NCI-H2227 treated with DMSO at 0.1 percent for 48 hours (cell line): ENCODE measurements at regions not wholly inside any gene's neighbourhood (a gene's known extent, or its start where the extent isn't known, plus 50 kb on each side); places are given as distances from the start of the nearest gene placed in this dataset.
A peak's percentile ranks its signal among the peaks of the same experiment; 100 is the strongest.

Experiments
- DNase-seq: peaks from one replicate; lab custom pipeline; 2025; lab: John Stamatoyannopoulos, UW

DNA sequence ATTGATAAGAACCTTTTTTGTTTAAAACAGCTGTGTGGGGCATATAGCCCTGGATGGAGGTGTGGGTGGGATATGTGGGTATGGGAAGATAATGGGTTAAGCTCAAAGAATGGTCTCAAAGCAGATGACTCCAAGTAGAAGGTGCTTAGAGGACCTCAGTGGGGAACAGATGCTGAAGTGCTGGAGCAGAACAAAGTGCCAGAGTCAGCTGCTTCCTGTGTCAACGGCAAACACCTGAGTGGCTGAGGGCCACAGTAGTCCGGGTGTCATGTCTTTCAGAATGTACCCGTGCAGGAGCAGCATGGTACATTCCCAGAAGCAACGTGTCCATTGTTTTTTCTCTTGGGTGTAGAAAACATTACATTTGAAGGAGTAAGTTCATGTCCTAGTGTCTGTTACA lies 210.6 kb downstream of the CCNG2 start:
- no peak for DNase-seq

DNA sequence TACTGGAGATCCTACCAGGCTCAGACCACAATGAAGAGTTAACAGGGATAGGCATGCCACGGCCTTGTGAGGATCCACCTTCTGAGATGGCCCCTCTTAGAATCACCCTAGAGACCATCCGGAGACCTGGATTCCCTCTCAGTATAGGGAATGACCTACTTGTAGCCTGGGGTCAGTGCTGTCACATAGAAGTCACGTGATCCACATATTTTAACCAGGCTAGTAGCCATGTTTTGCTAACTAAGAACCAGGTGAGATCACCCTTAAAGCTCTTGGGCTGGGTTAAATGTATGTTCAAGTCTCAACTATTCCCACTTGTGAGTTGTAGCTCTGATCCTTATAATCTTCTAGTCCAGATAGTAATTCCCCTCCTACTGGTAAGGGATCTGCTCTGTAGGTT lies 215.4 kb downstream of the CCNG2 start:
- DNase-seq = no peak

DNA sequence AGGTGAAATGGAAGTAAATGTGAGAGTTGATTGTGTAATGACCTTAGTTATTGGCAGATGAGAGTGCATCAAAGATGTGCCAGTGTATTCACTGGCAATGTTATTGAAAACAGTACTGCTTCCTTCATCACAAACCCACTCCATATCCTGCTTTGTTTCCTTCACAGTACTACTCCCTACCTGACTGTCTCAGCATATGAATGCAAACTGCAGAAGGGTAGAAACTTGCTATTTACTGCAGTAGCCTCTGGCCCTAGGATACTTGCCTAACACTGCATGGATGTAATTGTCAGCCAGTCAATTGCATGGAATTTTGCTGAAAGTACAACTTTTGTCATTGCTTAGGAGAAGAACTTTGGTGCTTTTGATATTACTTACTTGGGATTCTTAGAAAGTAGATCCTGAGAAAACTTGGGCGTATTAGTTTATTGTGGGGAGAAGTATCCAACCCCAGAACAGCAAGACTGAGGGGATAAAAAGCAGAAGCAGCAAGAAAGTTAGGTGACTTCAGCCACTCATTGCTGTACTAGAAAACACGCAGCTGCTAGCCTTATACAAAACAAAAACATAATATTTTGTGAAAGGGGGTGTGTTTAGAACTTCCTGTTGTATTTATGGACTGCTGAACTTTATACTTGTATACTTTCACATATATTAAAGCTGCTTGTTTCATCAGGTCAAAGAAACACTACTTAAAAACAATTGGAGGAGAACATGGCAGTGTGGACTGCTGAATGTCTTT lies 219.0 kb downstream of the CCNG2 start:
- no peak for DNase-seq

DNA sequence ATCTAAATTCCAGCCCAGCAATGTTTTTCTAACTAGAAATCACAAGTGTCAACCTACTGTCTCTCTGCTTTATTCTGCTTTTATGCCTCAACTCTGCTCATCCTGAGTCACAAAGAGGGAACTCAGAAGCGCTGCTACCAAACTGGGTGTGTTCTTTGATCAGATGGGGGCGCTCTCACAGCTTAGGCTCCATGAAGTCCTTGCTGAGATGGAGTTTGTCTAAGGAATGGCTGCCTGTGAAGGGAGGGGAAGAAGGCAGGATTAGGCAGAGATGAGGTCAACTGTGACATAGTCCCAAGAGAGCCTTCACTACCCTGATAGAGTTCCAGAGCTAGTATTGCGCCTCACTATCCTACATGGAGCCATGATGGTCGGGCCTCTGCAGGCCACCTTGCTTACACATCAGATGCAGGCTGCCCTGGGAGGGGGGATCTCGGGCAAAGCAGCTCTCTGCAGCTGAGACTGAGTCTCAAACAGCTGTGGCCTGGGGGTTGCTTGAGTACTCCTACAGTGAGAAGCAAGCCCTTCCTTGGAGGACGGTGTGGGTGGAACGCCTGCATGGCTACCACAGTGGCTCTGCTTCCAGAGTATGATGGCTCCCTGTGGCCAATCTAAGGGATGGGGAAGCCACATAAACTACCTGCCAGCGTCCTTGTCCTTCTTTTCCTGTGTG lies 219.9 kb downstream of the CCNG2 start:
- DNase-seq = no peak

DNA sequence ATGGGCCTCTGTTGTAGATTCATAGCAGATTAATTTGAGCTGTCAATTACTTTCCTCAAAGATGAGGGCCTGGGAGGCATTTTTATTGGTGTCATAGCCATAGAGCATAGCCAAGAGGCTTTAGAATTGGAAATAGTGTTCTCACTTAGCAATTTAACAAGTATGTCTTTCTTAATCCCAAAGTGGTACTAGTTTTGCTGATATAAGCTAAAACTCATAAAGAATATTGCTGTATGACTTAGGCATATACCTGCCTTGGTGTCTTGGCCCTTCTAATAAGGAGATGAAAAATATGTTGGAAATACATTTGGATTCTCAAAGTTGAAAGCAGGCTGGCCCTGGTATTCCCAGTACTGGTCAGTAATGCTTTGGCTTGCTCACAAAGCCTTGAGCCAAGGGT lies 221.5 kb upstream of the CXCL13 start:
- DNase-seq = no peak

DNA sequence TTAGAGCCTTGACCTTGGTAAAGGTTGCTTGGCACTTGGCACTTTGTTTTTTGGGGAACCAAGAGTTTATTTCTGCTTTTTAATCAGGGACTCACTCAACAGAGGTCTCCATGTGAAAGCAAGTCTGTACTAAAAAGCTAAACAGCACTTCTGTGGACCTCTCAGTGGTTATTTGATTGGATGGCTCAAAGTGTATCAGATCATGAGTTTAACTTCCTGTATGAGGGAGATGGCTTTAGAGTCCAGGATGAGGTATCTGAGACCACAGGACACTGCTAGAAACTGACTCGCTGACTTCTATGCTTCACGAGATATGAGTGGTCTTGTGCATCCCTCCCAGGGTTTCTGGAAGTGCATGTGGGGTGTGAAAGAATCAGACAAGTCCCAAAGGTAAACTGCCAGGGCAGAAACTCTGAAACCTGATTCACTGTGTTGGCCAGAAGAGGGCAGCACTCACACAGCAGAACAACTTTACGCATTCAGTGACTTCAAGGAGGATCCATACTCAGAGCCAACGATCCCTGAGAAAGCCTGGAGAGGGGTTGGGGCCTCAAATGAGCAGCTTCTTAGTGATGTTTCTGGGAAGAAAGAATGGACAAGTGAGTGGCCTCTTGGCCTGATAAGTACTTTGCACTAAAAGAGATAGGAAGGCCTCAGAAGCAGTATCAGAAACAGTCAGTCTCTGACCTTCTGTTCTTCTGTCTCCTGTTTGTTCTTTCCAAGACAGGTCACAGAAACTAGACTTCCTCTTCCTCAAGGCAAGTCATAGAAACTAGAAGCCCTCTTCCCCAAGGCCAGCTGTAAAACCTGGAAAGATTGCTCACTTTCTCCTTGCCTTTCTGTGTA lies 220.3 kb upstream of the CXCL13 start:
- DNase-seq = peak; percentile 33

DNA sequence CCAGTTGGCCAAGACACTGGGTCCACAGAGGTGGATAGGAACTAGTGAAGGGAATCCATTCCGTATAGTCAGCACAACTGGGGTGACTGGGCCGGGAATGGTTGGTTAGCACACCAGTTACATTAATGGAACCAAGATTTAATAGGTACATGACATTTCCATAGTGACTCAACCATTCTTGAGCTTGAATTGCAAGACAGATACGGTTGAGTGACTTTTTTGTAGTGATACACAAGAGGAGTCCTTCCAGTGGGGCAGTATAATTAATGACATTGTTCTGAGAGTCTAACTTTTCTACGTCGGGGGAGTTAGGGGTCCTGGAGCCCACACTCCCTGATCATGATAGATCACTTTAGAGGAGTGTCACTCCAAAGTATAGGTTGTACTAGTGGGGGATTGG lies 211.6 kb upstream of the CXCL13 start:
- no peak for DNase-seq

DNA sequence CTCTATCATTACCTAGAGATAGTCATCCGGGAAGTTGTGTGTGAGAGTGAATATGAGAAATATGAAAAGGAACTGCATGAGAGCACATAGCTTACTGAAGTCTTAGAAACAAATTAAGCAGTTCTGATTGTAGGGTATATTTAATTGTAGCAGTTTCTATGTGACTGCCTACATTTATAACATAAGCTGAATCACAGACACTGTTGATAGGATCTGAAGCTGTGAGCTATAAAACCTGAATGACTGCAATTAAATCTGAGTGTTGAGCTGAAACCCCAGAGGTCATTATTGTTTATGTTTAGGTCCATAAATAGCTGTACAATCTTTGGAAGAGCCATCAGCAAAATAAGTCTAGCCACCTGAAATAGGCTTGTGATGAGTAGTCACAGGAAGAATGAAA lies 210.1 kb upstream of the CXCL13 start:
- DNase-seq = no peak

DNA sequence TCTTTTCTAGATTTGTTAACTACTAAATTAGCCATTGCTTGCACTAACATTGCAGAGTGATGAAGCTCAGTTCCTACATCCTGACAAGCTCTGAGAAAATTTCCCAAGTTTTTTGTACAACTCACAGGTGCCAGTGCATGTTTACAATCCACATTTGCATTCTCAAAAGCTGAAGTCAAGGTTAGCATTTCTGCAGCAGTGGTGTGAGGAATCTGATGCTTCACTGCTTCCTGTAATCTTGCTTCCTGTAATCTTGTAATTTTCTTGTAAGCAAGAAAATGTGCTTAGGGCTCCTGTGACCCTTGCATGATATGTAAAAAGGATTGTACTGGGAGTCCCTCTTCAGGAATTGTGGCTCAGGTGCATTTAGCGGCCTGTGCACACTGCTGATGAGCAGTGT lies 207.4 kb upstream of the CXCL13 start:
- DNase-seq = no peak

DNA sequence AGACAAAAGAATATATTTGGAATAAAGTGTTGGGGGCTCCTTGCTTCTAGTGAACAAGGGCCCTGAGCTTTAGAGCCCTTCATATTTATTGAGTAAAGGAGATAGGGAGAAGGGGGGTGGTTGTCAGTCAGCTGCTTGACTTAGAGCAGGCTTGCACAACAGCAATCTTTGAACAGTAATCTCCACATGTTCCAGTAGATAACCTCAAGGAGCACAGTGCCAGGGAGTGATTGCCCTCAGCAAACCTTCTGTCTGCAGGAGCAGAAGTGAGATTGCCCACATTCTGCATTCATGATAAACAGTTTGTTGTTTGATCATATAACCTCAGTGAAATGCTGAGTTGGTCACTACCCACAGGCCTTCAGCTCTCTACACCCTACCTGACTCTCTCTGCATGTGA lies 205.8 kb upstream of the CXCL13 start:
- DNase-seq = no peak

DNA sequence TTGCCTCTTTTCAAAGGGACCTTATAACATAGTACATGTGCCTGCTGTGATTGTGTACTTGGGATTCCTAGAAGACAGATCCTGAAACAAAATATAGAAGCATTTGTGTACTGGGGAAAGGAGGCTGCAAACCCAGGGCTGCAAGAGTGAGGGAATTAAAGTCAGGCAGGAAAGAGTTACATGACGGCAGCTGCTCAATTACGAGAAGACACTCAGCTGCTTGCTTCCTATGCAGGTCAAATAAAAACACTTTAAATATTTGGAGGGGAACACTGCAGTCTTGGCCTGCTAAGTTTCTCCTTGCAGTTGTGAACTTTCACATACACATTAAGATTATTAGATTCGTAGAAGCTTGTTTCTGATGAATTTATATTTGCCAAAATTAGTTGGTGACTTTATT lies 191.9 kb upstream of the CXCL13 start:
- DNase-seq = no peak

DNA sequence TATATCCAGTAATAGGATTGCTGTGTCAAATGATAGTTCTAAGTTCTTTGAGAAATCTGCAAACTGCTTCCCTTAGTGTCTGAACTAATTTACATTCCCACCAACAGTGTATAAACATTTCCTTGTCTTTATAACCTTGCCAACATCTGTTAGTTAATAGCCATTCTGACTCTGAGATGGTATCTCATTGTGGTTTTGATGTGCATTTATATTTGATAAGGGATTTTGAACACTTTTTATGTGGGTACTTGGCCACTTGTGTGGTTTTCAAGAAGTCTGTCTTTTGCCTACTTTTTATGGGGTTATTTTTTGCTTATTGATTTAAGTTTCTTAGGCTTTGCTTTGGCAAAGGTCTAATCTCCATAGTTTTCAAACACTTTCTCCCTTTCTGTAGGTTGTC lies 189.9 kb upstream of the CXCL13 start:
- DNase-seq = no peak

DNA sequence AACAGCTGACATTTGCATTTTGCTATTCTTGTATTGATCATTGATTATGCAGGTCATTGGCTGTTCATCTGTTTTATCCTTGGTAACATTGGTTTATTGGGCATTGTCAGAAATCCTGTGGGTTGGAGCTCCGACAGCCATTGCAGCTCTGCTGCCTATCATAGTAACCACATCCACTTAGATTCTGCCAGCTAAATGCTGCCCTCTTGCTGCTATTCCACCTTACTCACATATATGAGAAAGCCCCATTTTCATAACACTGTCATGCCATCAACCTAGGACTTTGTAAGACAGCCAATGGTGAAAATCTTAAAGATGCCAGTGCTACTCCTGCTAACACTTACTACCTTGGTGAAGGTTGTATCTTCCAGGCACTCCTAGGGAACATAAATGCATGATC lies 187.3 kb upstream of the CXCL13 start:
- no peak for DNase-seq

DNA sequence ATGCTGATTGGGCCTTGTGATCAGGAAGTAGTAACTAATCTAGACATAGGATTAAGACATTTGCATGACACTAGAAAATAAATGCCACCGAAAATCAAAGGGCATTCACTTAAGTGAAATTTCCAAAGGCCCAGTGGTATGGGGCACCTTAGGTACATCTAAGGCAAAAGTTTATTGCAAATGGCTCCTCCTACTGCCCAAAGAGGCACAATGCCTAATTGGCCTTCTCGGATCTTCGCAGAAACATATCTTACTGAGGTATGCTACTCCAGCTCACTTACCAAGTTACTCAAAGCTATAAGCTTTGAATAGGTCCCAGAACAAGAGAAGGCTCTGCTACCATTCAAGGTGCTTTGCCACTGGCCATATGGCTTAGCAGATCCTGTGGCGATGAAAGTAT lies 174.8 kb upstream of the CXCL13 start:
- no peak for DNase-seq

DNA sequence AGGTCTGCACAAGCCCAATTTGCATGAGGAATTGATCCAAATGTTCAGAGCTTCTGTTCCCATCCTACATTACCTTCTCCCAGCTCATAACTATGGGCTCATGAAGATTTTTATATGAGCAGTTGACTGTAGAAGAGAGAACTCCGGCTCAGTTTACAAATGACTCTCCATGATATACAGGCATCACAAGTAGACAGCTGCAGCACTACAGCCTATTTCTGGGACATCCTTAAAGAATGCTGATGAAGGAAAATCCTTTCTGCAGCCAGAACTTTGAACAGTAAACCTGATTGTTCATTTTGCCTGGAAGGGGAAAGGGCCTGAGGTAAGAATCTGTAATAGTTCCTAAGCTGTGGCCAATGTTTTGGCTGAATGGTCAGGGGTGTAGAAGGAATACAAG lies 174.1 kb upstream of the CXCL13 start:
- DNase-seq = no peak

DNA sequence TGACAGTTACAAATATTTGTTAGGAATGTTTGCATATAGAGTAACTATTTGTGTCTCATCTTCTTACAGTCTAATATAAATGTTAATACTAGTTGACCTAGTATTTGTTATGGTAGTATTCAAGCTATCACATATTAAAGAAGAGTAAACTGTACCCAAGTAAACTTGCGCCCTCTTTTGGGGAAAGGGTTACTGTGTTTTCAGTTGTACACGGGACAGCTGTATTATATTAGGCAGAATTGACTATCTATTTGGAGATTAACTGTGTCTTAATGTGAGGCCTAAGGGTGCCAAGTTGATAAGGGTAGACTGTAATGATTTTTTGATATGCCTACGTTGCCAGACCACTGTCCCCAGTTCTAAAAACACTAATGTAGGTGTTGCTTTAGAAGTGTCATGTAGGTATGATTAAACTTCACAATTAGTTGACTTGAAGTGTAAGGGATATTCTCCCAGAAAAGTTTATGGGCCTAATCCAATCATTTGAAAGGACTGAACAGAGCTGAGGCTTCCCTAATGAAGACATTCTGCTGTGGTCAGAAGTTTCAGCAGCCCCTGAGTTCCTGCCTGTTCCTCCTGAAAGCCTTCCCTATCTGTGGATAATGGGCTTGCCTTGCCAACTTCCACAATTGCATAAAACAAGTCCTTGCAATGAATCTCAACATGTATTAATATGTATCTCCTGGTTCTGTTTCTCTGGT lies 172.8 kb upstream of the CXCL13 start:
- no peak for DNase-seq

DNA sequence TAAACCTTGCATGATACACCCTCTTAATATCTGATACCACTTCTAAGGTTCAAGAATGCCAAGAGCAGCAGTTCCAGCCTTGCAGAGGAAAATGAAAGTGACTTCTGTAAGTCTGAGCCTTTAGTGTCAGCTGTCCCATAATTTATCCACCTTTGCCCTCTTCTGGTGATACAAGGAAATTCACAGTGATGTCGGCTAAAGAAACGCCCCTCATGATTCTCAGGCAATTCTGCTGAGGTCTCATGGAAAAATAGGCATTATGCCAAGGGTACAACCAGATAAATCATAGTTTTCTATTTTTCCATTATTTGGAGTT lies 172.2 kb upstream of the CXCL13 start:
- DNase-seq = peak; percentile 23

DNA sequence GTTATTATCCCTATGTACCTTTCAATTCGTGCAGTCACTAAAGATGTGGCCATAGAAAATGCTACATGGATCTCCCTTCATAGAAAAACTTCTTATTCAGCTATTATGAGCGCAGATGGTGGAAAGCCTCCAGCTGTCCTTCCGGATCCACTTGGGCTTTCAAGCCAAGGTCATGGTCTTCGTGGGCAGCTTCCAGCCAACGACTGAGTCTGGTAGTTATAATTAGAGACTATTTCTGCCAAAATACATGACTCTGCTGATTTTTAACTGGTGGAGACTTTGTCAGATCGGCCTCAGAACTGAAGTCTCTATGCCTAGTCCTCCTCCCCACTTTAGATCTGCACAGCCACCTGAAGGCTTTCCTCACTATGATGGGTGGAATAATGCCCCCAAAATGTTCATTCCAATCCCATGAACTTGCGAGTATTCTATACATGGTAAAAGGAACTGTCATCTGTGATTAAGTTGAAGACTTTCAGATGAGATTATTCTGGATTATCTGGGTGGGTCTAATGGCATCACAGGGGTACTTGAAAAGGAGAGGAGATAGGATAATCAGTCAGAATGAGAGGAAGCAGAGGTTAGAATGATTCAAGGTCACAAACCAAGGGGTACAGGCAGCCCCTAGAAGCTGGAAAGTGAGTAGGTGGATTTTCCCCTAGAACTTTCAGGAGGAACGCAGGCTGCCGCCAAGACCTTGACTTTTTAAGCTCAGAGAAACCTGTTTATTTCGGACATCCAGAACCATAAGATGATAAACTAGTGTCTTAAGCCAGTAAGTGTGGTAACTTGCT lies 171.1 kb upstream of the CXCL13 start:
- no peak for DNase-seq

DNA sequence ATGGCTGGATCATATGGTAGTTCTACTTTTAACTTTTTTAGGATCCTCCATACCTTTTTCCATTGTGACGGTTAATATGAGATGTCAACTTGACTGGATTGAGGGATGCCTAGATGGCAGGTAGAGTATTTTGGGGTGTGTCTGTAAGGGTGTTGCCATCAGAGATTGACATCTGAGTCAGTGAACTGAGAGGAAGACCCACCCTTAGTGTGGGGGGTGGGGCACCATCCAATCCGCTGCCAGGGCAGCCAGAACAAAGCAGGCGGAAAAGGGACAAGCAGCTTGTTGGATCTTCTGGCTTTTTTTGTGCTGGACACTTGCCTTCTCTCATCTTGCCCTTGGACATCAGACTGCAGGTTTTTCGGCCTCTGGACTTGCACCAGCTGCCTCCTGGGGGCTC lies 168.5 kb upstream of the CXCL13 start:
- no peak for DNase-seq

DNA sequence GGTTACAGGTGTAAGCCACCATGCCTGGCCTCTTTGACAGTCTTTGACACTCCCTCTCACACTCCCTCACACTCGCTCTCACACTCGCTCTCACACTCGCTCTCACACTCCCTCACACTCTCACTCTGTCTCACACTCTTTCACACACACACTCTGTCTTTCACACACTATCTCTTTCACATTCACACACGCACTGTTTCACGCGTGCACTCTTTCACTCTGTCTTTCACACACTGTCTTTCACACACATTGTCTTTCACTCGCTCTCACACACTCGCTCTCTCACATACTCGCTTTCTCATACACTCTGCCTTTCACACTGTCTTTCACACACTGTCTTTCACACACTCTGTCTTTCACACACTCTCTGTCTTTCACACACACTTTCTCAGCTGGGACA lies 167.1 kb upstream of the CXCL13 start:
- DNase-seq = no peak

DNA sequence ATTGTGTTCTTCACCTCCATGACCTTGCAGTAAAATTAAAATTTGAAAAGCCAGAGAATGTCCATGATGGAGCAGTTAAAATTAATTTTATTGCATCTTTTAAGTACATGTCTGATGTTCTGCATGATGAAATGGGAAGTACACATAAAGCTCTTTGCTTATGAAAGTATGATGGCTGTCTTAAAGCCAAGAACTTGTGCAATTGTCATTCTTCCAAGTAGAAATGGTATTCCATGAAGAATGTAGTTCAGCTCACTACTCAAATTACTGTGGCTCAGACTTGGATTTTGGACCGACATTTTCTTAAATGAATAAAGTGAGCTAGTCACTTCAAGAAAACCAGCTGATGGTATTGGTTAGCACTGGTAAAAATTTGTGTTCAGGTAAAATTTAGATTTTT lies 161.7 kb upstream of the CXCL13 start:
- DNase-seq = no peak

DNA sequence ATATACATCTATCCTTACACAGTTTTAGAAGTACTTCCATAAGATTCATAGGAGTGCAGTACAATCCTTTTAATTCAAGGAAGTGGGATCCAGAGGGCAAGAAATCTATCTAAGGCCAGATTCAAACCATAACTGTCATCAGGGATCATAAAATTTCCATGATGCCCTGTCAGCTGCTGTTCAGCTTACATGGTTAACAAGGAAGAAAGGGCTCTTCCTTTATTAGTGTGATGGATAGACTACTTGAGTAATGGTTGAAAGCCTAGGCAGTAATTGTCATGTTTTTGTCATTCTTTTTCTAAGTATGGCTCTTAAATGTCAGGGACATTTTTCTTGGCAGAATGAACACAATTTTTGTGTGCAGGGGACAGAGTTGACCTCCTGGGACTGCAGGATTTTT lies 159.8 kb upstream of the CXCL13 start:
- DNase-seq = no peak
